ENCODE measurements at regions not wholly inside any gene's neighbourhood (a gene's known extent, or its start where the extent isn't known, plus 50 kb on each side); places are given as distances from the start of the nearest gene placed in this dataset.

DNA sequence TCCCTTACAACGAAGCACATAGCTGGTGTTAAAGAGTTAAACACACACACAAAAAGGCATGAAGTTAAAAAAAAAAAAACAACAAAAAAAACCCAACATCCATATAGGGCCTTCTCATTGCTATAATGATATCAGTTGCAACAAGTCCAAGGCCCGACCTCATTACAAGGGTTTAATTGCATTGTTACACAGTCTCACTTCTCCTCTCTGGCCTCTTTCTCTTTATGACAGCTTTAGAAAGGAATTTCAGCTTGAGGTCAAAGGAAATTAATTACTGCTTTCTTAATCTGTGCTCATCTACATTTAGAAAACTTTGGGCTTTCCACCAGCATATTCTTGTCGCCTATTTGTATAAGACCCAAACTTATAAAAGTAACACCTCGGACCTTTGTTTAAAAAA is 342.1 kb downstream of the NR2F2 start:
- TF ChIP-seq JUN (IDR thresholded peaks at IDR 0.05; ENCODE audit: borderline replicate concordance, insufficient read depth, insufficient read length, low read depth) (no peak), POLR2AphosphoS5 (IDR thresholded peaks at IDR 0.05; ENCODE audit: insufficient read depth, low read depth, low read length) (no peak), EZH2 (IDR thresholded peaks at IDR 0.05; ENCODE audit: borderline replicate concordance, low read depth, low read length, severe bottlenecking) (no peak), POLR2A (IDR thresholded peaks at IDR 0.05; ENCODE audit: low read depth, low read length) (no peak), MYC (IDR thresholded peaks at IDR 0.05; ENCODE audit: low read depth, low read length) (no peak), GATA2 (IDR thresholded peaks at IDR 0.05; ENCODE audit: insufficient read depth, insufficient read length, low read depth, low read length) (no peak)
- TF ChIP-seq, protein P1, sequence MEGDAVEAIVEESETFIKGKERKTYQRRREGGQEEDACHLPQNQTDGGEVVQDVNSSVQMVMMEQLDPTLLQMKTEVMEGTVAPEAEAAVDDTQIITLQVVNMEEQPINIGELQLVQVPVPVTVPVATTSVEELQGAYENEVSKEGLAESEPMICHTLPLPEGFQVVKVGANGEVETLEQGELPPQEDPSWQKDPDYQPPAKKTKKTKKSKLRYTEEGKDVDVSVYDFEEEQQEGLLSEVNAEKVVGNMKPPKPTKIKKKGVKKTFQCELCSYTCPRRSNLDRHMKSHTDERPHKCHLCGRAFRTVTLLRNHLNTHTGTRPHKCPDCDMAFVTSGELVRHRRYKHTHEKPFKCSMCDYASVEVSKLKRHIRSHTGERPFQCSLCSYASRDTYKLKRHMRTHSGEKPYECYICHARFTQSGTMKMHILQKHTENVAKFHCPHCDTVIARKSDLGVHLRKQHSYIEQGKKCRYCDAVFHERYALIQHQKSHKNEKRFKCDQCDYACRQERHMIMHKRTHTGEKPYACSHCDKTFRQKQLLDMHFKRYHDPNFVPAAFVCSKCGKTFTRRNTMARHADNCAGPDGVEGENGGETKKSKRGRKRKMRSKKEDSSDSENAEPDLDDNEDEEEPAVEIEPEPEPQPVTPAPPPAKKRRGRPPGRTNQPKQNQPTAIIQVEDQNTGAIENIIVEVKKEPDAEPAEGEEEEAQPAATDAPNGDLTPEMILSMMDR (IDR thresholded peaks at IDR 0.05; ENCODE audit: extremely low read depth in 1 of 2, insufficient read depth in 1 of 2, low read depth in 1 of 2, low read length in 2 of 2), result no peak
- TF ChIP-seq, protein P2, sequence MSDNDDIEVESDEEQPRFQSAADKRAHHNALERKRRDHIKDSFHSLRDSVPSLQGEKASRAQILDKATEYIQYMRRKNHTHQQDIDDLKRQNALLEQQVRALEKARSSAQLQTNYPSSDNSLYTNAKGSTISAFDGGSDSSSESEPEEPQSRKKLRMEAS (IDR thresholded peaks at IDR 0.05; ENCODE audit: insufficient read depth, insufficient read length), result no peak

All from endothelial cell of umbilical vein (primary cell).